Naive thymus-derived CD4-positive, alpha-beta T cell (primary cell): ENCODE measurements at regions not wholly inside any gene's neighbourhood (a gene's known extent, or its start where the extent isn't known, plus 50 kb on each side); places are given as distances from the start of the nearest gene placed in this dataset.

Source experiments
- ATAC-seq: fragments of 150-1000 bp; cut with Tn5 transposase; 2 replicates; pipeline ENCODE4 v1.10.0; 2021; ENCODE audit warnings: mild to moderate bottlenecking, moderate library complexity
- CTCF ChIA-PET: fragments of 350-600 bp; sonication (Branson Sonifier 250); formaldehyde crosslinking; loops from one replicate; lab custom pipeline; 2021; ENCODE audit warnings: antibody characterized with exemption; lab: Charles Lee
- POLR2A ChIA-PET: fragments of 350-600 bp; sonication (Branson Sonifier 250); formaldehyde crosslinking; loops from one replicate; lab custom pipeline; 2021; ENCODE audit warnings: antibody characterized with exemption, inconsistent platforms; lab: Charles Lee
- DNase-seq, 9 donors: peaks; one replicate each; pipeline versions ENCODE4 v3.0.0 to v3.0.0-alpha.2; 2020 to 2022; ENCODE audit warnings: mixed read lengths in 1 of 9
- H3K27ac ChIP-seq: one replicate; pipeline ENCODE4 v1.7.0; 2013; ENCODE audit warnings: mild to moderate bottlenecking, low read depth, low read length, moderate library complexity
- H3K27me3 ChIP-seq, 2 donors: one replicate each; pipeline ENCODE4 v1.7.0; 2013; ENCODE audit warnings: low read length in 2 of 2, mild to moderate bottlenecking in 2 of 2, moderate library complexity in 2 of 2; ENCODE audit not compliant: control insufficient read depth in 2 of 2, insufficient read depth in 2 of 2
- H3K36me3 ChIP-seq, 3 experiments: 1 replicate in 2 of 3; 2 replicates in 1 of 3; pipeline ENCODE4 v1.7.0; 2013; ENCODE audit warnings: low read length in 3 of 3, mild to moderate bottlenecking in 3 of 3, moderate library complexity in 1 of 3; ENCODE audit not compliant: insufficient read depth in 3 of 3, control insufficient read depth in 2 of 3
- H3K4me1 ChIP-seq, 2 donors: one replicate each; pipeline ENCODE4 v1.7.0; 2013; ENCODE audit warnings: low read length in 2 of 2, mild to moderate bottlenecking in 2 of 2, moderate library complexity in 1 of 2; ENCODE audit not compliant: control insufficient read depth in 2 of 2, insufficient read depth in 2 of 2
- H3K4me3 ChIP-seq: 2 replicates; pipeline ENCODE4 v1.7.0; 2013; ENCODE audit warnings: mild to moderate bottlenecking, low read length
- H3K9me3 ChIP-seq, 3 experiments: 1 replicate in 2 of 3; 2 replicates in 1 of 3; pipeline ENCODE4 v1.7.0; 2013; ENCODE audit warnings: low read length in 3 of 3; ENCODE audit not compliant: control insufficient read depth in 2 of 3
- H3K27ac Mint-ChIP-seq, 9 donors: one replicate each; pipeline ENCODE4 v1.8.0; 2020 to 2022; ENCODE audit warnings: mixed read lengths in 9 of 9, mild to moderate bottlenecking in 8 of 9, moderate library complexity in 5 of 9, inconsistent platforms in 2 of 9
- H3K27me3 Mint-ChIP-seq, 5 donors: one replicate each; pipeline ENCODE4 v1.8.0; 2021 to 2022; ENCODE audit warnings: mixed read lengths in 5 of 5, mild to moderate bottlenecking in 1 of 5
- H3K36me3 Mint-ChIP-seq, 5 donors: one replicate each; pipeline ENCODE4 v1.8.0; 2020 to 2022; ENCODE audit warnings: mixed read lengths in 5 of 5, mild to moderate bottlenecking in 3 of 5, inconsistent platforms in 1 of 5
- H3K4me1 Mint-ChIP-seq, 7 donors: one replicate each; pipeline ENCODE4 v1.8.0; 2020 to 2022; ENCODE audit warnings: mixed read lengths in 7 of 7, mild to moderate bottlenecking in 3 of 7, inconsistent platforms in 1 of 7
- H3K4me3 Mint-ChIP-seq, 10 donors: one replicate each; pipeline ENCODE4 v1.8.0; 2020 to 2022; ENCODE audit warnings: mild to moderate bottlenecking in 10 of 10, mixed read lengths in 10 of 10, moderate library complexity in 6 of 10, inconsistent platforms in 2 of 10
- H3K9me3 Mint-ChIP-seq, 11 donors: one replicate each; pipeline ENCODE4 v1.8.0; 2020 to 2022; ENCODE audit warnings: mixed read lengths in 11 of 11, mild to moderate bottlenecking in 4 of 11, inconsistent platforms in 1 of 11, moderate library complexity in 1 of 11
- intact Hi-C, 2 donors: fragments of 100-400 bp; cut with micrococcal nuclease; formaldehyde crosslinking; loops; one replicate each; pipeline ENCODE4 v1.15.1; 2023

DNA sequence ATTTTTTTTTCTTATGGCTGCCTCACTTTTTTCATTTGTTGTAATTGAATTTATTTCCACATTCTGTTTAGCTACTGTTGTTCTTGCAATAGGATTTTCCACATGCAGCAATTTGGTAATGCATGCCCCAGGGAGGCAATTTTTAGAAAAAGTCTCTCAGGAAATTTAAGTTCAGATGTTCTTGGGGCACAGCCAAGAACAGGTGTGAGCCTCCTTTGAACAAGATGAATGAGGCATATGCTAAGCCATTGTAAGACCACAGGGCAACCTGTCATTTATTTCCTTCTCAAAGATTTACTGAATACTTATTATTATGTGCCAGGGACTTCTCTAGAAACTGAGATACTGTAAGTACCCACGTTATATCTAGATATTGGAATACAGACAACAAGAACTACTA, 549.5 kb downstream of the DIPK2A start:
- H3K4me1 Mint-ChIP-seq: no peaks in the 10 kb centered on the region
- DNase-seq (no peak), ATAC-seq (no peak)
- H3K4me1 ChIP-seq: no peaks in the 10 kb centered on the region
- ChIA-PET POLR2A (no interaction called here), CTCF (no interaction called here)
- no peaks in the 10 kb centered on the region for H3K36me3 Mint-ChIP-seq
- intact Hi-C loops: no loop called here
- H3K36me3 ChIP-seq: no peaks in the 10 kb centered on the region
- no peaks in the 10 kb centered on the region for H3K27me3 ChIP-seq
- no peaks in the 10 kb centered on the region for H3K9me3 ChIP-seq
- H3K27ac Mint-ChIP-seq: no peak overlapping the region
- H3K4me3 Mint-ChIP-seq: no peak overlapping the region
- peaks cover 0 to 4% (median 0%) of the 10 kb centered on the region in 11 donors for H3K9me3 Mint-ChIP-seq
- H3K27ac ChIP-seq: no peak overlapping the region
- peaks cover 0 to 14% (median 6%) of the 10 kb centered on the region in 5 donors for H3K27me3 Mint-ChIP-seq
- no peak overlapping the region for H3K4me3 ChIP-seq

DNA sequence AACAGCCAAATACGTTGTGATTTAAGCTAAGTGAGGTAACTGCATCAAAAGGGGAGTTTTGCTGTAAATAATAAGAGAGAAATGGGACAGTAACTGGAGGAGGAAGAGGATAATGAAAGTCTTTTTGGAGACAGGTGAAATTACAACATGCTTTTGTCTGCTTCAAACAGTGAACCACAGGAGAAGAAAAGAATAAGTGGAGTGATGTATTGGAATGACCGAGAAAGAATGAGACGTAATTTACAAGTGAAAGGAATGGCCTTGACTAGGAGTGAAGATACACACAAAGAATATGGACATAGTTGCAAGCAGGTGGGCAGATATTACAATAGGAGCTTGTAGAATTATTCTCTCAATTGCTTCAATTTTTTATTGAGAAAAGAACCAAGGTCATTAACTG, 550.8 kb downstream of the DIPK2A start:
- Mint-ChIP-seq H3K27me3 (peaks cover 0 to 7% (median 6%) of the 10 kb centered on the region in 5 donors), H3K4me1 (no peaks in the 10 kb centered on the region), H3K36me3 (no peaks in the 10 kb centered on the region), H3K9me3 (peaks cover 0 to 4% (median 0%) of the 10 kb centered on the region in 11 donors), H3K4me3 (no peak overlapping the region), H3K27ac (no peak overlapping the region)
- DNase-seq (no peak), ATAC-seq (no peak)
- no peaks in the 10 kb centered on the region for H3K36me3 ChIP-seq
- no peaks in the 10 kb centered on the region for H3K9me3 ChIP-seq
- ChIA-PET POLR2A (no interaction called here), CTCF (no interaction called here)
- intact Hi-C loops: no loop called here
- no peak overlapping the region for H3K27ac ChIP-seq
- no peaks in the 10 kb centered on the region for H3K4me1 ChIP-seq
- no peaks in the 10 kb centered on the region for H3K27me3 ChIP-seq
- H3K4me3 ChIP-seq: no peak overlapping the region

DNA sequence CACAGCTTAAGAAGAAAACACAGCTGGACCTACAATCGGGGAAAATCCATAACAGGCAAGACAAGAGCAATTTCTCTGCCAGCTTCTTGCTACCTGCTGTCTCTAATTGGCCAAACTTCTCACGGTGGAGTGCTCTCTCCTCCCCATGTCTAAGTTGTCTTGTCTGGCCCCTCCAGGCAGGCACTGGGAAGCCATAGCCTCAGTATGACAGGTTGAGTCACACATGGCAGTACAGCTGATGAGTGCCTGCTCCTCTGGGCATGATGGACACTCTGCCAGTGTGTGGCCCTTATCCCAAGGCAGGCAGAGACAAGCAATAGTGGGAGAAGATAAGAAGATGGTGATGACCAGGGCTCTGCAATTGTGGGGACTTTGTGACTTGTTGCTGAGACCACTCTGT, 551.8 kb downstream of the DIPK2A start:
- H3K27me3 Mint-ChIP-seq: no peaks in the 10 kb centered on the region
- H3K9me3 Mint-ChIP-seq: no peaks in the 10 kb centered on the region
- POLR2A ChIA-PET: no interaction called here
- no peaks in the 10 kb centered on the region for H3K4me1 Mint-ChIP-seq
- intact Hi-C loops: no loop called here
- ATAC-seq (no peak), DNase-seq (no peak)
- H3K36me3 Mint-ChIP-seq: no peaks in the 10 kb centered on the region
- Histone ChIP-seq H3K27ac (no peak overlapping the region), H3K36me3 (no peaks in the 10 kb centered on the region), H3K27me3 (no peaks in the 10 kb centered on the region), H3K9me3 (no peaks in the 10 kb centered on the region), H3K4me1 (no peaks in the 10 kb centered on the region), H3K4me3 (no peak overlapping the region)
- H3K4me3 Mint-ChIP-seq: no peak overlapping the region
- H3K27ac Mint-ChIP-seq: no peak overlapping the region
- CTCF ChIA-PET: no interaction called here

DNA sequence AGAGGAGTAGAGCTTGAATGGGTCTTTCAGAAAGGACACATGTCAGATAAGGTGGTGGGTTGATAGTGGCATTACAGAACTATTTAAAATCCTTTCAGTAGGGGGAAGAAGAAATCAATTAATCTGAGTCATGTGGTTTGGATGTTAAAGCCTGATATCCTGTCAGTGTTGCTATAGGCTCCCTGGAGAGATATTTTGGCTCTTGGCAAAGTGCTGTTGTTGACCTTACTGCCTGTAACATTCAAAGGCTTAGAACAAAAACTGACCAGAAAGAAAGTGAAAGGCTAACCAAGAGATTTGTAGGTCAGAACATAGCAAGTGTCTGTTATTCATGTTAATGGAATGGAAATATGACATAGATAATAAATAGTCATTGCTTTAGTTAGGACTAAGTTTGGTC, 552.9 kb downstream of the DIPK2A start:
- no peak for ATAC-seq

DNA sequence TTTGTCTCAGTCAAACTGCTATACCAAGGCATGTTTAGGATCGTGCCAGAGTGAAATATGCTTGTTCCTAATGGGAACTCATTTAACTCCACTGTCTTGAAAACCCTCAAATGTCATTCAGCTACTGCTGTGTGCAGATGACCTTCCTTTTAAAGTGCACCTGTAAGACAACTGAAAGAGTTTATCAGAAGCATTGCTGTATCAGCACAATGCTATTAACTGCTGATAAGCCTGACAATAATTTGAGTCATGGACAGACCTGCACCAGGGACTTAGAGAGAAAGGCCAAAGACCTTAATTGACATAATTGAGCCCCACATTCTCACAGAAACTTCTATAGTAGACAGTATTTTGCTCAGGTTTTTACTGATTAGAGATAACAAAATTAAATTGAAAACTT, 557.9 kb downstream of the DIPK2A start:
- peaks cover 0 to 6% (median 0%) of the 10 kb centered on the region in 5 donors for H3K27me3 Mint-ChIP-seq
- CTCF ChIA-PET: no interaction called here
- intact Hi-C loops: no loop called here
- ATAC-seq (no peak), DNase-seq (no peak)
- H3K9me3 Mint-ChIP-seq: peaks cover 0 to 2% (median 0%) of the 10 kb centered on the region in 11 donors
- Histone ChIP-seq H3K4me1 (no peaks in the 10 kb centered on the region), H3K4me3 (no peak overlapping the region), H3K27me3 (no peaks in the 10 kb centered on the region), H3K36me3 (no peaks in the 10 kb centered on the region), H3K27ac (no peak overlapping the region), H3K9me3 (no peaks in the 10 kb centered on the region)
- no peaks in the 10 kb centered on the region for H3K36me3 Mint-ChIP-seq
- POLR2A ChIA-PET: no interaction called here
- no peaks in the 10 kb centered on the region for H3K4me1 Mint-ChIP-seq
- H3K27ac Mint-ChIP-seq: no peak overlapping the region
- no peak overlapping the region for H3K4me3 Mint-ChIP-seq

More for the DNA sequence above, 552.9 kb downstream of the DIPK2A start:
- H3K4me3 Mint-ChIP-seq: no peak overlapping the region
- no peaks in the 10 kb centered on the region for H3K27me3 ChIP-seq
- POLR2A ChIA-PET: no interaction called here
- no peak for DNase-seq
- H3K27ac Mint-ChIP-seq: no peak overlapping the region
- no peaks in the 10 kb centered on the region for H3K4me1 Mint-ChIP-seq
- no peaks in the 10 kb centered on the region for H3K9me3 ChIP-seq
- no peaks in the 10 kb centered on the region for H3K4me1 ChIP-seq
- H3K4me3 ChIP-seq: no peak overlapping the region
- intact Hi-C loops: no loop called here
- CTCF ChIA-PET: no interaction called here
- no peaks in the 10 kb centered on the region for H3K9me3 Mint-ChIP-seq
- H3K36me3 ChIP-seq: no peaks in the 10 kb centered on the region
- H3K27me3 Mint-ChIP-seq: peaks cover 0 to 4% (median 0%) of the 10 kb centered on the region in 5 donors
- no peaks in the 10 kb centered on the region for H3K36me3 Mint-ChIP-seq
- H3K27ac ChIP-seq: no peak overlapping the region

DNA sequence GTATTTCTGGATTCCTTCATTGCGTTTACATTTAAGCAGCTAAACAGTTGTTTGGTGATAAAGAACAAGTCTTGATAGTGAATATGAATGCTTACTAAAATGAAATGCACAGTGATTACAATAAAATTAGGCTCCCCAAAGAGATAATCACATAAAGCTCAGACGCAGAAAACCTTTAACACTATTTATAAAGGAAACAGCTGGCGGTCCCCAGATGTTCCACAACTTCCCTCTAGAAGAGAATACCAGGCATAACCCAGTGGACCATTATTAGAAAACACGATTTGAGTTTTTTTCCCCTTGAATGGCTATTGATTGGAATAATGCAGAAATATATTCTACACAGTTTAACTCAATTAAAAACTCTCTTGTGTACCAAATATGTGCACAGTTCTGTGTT, 573.2 kb downstream of the DIPK2A start:
- POLR2A ChIA-PET: no interaction called here
- DNase-seq: no peak
- H3K9me3 ChIP-seq: no peaks in the 10 kb centered on the region
- Mint-ChIP-seq H3K9me3 (peaks cover 0 to 3% (median 0%) of the 10 kb centered on the region in 11 donors), H3K4me1 (no peaks in the 10 kb centered on the region), H3K27ac (no peak overlapping the region), H3K27me3 (peaks cover 0 to 5% (median 0%) of the 10 kb centered on the region in 5 donors), H3K36me3 (no peaks in the 10 kb centered on the region), H3K4me3 (no peak overlapping the region)
- no peaks in the 10 kb centered on the region for H3K36me3 ChIP-seq
- H3K27me3 ChIP-seq: no peaks in the 10 kb centered on the region
- no peak for ATAC-seq
- H3K27ac ChIP-seq: no peak overlapping the region
- CTCF ChIA-PET: no interaction called here
- H3K4me1 ChIP-seq: no peaks in the 10 kb centered on the region
- H3K4me3 ChIP-seq: no peak overlapping the region
- intact Hi-C loops: no loop called here

DNA sequence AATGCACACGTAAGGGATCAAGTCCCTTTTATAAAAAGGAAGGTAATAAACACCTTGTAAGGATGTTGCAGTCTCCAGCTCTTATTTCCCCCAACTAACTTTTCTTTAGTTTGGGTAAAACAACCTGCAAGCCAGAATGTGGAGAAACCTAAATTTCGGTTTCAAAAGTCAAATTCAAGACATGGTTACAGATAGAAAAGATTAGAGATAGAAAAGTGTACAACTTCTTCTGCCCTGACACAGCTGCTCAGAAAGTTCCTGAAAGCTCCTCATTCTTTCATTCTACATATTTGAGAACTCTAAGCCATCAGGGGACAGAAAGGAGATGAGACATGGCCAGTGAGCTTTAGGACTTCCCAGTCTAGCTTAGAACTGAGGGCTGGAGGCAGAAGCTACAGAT, 574.9 kb downstream of the DIPK2A start:
- Histone ChIP-seq H3K9me3 (no peaks in the 10 kb centered on the region), H3K27me3 (no peaks in the 10 kb centered on the region), H3K36me3 (no peaks in the 10 kb centered on the region), H3K4me1 (no peaks in the 10 kb centered on the region), H3K27ac (no peak overlapping the region), H3K4me3 (no peak overlapping the region)
- Mint-ChIP-seq H3K4me1 (no peaks in the 10 kb centered on the region), H3K27me3 (no peaks in the 10 kb centered on the region), H3K36me3 (no peaks in the 10 kb centered on the region), H3K9me3 (peaks cover 0 to 4% (median 0%) of the 10 kb centered on the region in 11 donors), H3K4me3 (no peak overlapping the region), H3K27ac (no peak overlapping the region)
- ATAC-seq (no peak), DNase-seq (no peak)
- ChIA-PET CTCF (no interaction called here), POLR2A (no interaction called here)
- intact Hi-C loops: no loop called here
